GM12801 (cell line): ENCODE measurements at regions not wholly inside any gene's neighbourhood (a gene's known extent, or its start where the extent isn't known, plus 50 kb on each side); places are given as distances from the start of the nearest gene placed in this dataset.

Source experiments
- CTCF ChIP-seq: IDR thresholded peaks from one replicate; pipeline ENCODE4 v1.5.1; 2011; ENCODE audit warnings: control low read depth; ENCODE audit not compliant: insufficient read length; ENCODE audit errors: extremely low read depth

GRCh38 chr12:46475972-46476645, 103.5 kb upstream of the SLC38A2 start:
- no peak for TF ChIP-seq CTCF

GRCh38 chr12:46473634-46474329, 101.2 kb upstream of the SLC38A2 start:
- TF ChIP-seq CTCF: no peak

GRCh38 chr12:46472893-46473633, 100.5 kb upstream of the SLC38A2 start:
- TF ChIP-seq CTCF: no peak

GRCh38 chr12:46472144-46472705, 99.7 kb upstream of the SLC38A2 start:
- TF ChIP-seq CTCF: no peak

GRCh38 chr12:46471404-46471803, 98.8 kb upstream of the SLC38A2 start:
- no peak for TF ChIP-seq CTCF

- TF ChIP-seq CTCF: no peak
Observed at GRCh38 chr12:46470975-46471374, 98.4 kb upstream of the SLC38A2 start.

GRCh38 chr12:46470036-46470627, 97.6 kb upstream of the SLC38A2 start:
- TF ChIP-seq CTCF: no peak
